Neural progenitor cell (in vitro differentiated cells): ENCODE measurements at regions not wholly inside any gene's neighbourhood (a gene's known extent, or its start where the extent isn't known, plus 50 kb on each side); places are given as distances from the start of the nearest gene placed in this dataset.

Source experiments
- CTCF ChIP-seq: fragments of 200-600 bp; sonication (generic); IDR thresholded peaks from 2 replicates; pipeline ENCODE4 v1.5.1; 2017; ENCODE audit warnings: antibody characterized with exemption, mild to moderate bottlenecking
- EZH2 ChIP-seq: fragments of 200-600 bp; sonication (generic); IDR thresholded peaks from 2 replicates; pipeline ENCODE4 v1.6.1; 2017; ENCODE audit warnings: antibody characterized with exemption, mild to moderate bottlenecking, moderate library complexity
- EZH2phosphoT487 ChIP-seq: fragments of 200-600 bp; sonication (generic); IDR thresholded peaks from 2 replicates; pipeline ENCODE4 v1.6.1; 2017; ENCODE audit warnings: antibody characterized with exemption

GRCh38 chr3:82186017-82186416, 424.6 kb upstream of the GBE1 start:
- no peak for TF ChIP-seq CTCF
- no peak for TF ChIP-seq EZH2
- TF ChIP-seq EZH2phosphoT487, result no peak
